ENCODE measurements at regions not wholly inside any gene's neighbourhood (a gene's known extent, or its start where the extent isn't known, plus 50 kb on each side); places are given as distances from the start of the nearest gene placed in this dataset.

GRCh38 chr6:163877877-163878639, 463.5 kb downstream of the QKI start:
- TF ChIP-seq FOS (IDR thresholded peaks at IDR 0.05; ENCODE audit: low read depth, low read length) (no peak), MAFK (IDR thresholded peaks at IDR 0.05; ENCODE audit: low read depth, low read length) (no peak), BHLHE40 (IDR thresholded peaks at IDR 0.05; ENCODE audit: low read depth, low read length) (no peak), CEBPB (IDR thresholded peaks at IDR 0.05; ENCODE audit: low read depth, low read length) (no peak), MXI1 (IDR thresholded peaks at IDR 0.05; ENCODE audit: borderline replicate concordance, low read depth, low read length) (no peak)
- TF ChIP-seq, protein P1, sequence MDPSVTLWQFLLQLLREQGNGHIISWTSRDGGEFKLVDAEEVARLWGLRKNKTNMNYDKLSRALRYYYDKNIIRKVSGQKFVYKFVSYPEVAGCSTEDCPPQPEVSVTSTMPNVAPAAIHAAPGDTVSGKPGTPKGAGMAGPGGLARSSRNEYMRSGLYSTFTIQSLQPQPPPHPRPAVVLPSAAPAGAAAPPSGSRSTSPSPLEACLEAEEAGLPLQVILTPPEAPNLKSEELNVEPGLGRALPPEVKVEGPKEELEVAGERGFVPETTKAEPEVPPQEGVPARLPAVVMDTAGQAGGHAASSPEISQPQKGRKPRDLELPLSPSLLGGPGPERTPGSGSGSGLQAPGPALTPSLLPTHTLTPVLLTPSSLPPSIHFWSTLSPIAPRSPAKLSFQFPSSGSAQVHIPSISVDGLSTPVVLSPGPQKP (IDR thresholded peaks at IDR 0.05; ENCODE audit: borderline replicate concordance, low read depth, low read length): no peak
- no peak overlapping the region for H3K27ac ChIP-seq (ENCODE audit: insufficient read depth, low read length)
- no peaks in the 10 kb centered on the region for H3K9me1 ChIP-seq (ENCODE audit: insufficient read depth, low read length)
- no peak overlapping the region for H2AFZ ChIP-seq (replicated peaks; ENCODE audit: low read length, poor library complexity)
- no peaks in the 10 kb centered on the region for H3K36me3 ChIP-seq (ENCODE audit: control insufficient read depth, insufficient read depth, low read length)
- no peak overlapping the region for H2BK5ac ChIP-seq (ENCODE audit: low read depth, low read length, poor library complexity, severe bottlenecking)
- ATAC-seq (ENCODE audit: low read depth): no peak
- CTCF ChIA-PET: no interaction called here
- no peak overlapping the region for H3K9ac ChIP-seq (ENCODE audit: low read depth, low read length)
- no peak for DNase-seq
- no peak overlapping the region for H2BK20ac ChIP-seq (ENCODE audit: low read depth, low read length)
- no peak overlapping the region for H3K56ac ChIP-seq (ENCODE audit: extremely low read depth, insufficient read depth, low read length)
- no peaks in the 10 kb centered on the region for H3K9me3 ChIP-seq (ENCODE audit: control insufficient read depth, insufficient read depth, low read length)
- intact Hi-C loops (cut with micrococcal nuclease) (no loop called here), in situ Hi-C loops (cut with MboI; ENCODE audit: low sequenced_read_pairs) (no loop called here), dilution Hi-C loops (cut with HindIII; ENCODE audit: low sequenced_read_pairs, unreplicated experiment) (no loop called here)
- H2BK120ac ChIP-seq (ENCODE audit: low read depth, low read length): no peak overlapping the region
- H3K4ac ChIP-seq (ENCODE audit: low read depth, low read length): no peak overlapping the region
- no peaks in the 10 kb centered on the region for H4K20me1 ChIP-seq (ENCODE audit: insufficient read depth, low read length)
- H2AK5ac ChIP-seq (ENCODE audit: low read depth, low read length): no peak overlapping the region
- no peak overlapping the region for H4K8ac ChIP-seq (ENCODE audit: low read depth in 2 of 2, low read length in 2 of 2)
- peaks cover 7% of the 10 kb centered on the region for H3K4me1 ChIP-seq (ENCODE audit: control insufficient read depth, insufficient read depth, low read length)
- H2AK9ac ChIP-seq (replicated peaks; ENCODE audit: low read depth, low read length, poor library complexity): no peak overlapping the region
- no peak overlapping the region for H3K14ac ChIP-seq (replicated peaks; ENCODE audit: low read depth, low read length)
- H4K5ac ChIP-seq (ENCODE audit: low read depth, low read length): no peak overlapping the region
- POLR2A ChIA-PET (ENCODE audit: unreplicated experiment): interaction anchor here (0.6 kb wide), 1 partner anchor 443 kb away, joined by 4 read pairs; no protein-coding TSS in a partner anchor
- no peak overlapping the region for H2BK15ac ChIP-seq (ENCODE audit: low read depth, low read length)
- H3K27me3 ChIP-seq (ENCODE audit: control insufficient read depth, insufficient read depth, low read length): no peaks in the 10 kb centered on the region
- H3K4me2 ChIP-seq (ENCODE audit: low read depth, low read length): no peak overlapping the region
- no peaks in the 10 kb centered on the region for H3K79me1 ChIP-seq (ENCODE audit: low read depth in 1 of 2, low read length in 2 of 2)
- WGBS, 2 experiments (ENCODE audit: extremely low coverage in 2 of 2, insufficient read length in 1 of 2): 100% methylated on average over 2 of the region's 15 CpGs; no CpG with 5 or more reads in 1 of the 2 experiments
- BruUV-seq (replicated peaks): no TSS peak
- no peak overlapping the region for H3K23ac ChIP-seq (ENCODE audit: low read depth, low read length)
- H3K4me3 ChIP-seq (ENCODE audit: insufficient read depth, low read depth, low read length): no peak overlapping the region
- H3K18ac ChIP-seq (ENCODE audit: low read depth, low read length): no peak overlapping the region
- no peak overlapping the region for H4K91ac ChIP-seq (ENCODE audit: insufficient read depth, low read depth, low read length)

Measured in IMR-90 (cell line).